Thyroid gland (tissue), 4 donors: ENCODE measurements at regions not wholly inside any gene's neighbourhood (a gene's known extent, or its start where the extent isn't known, plus 50 kb on each side); places are given as distances from the start of the nearest gene placed in this dataset.
"Not testable (repeated sequence)": the region's sequence is repeated elsewhere in the genome, so short reads cannot be mapped to it uniquely, and the experiment has no call there.

ENCODE experiments used
- DNase-seq, 2 donors: peaks; one replicate each; pipeline ENCODE4 v3.0.0-alpha.2; 2019
- H3K27ac ChIP-seq, 3 donors: fragments of 200-600 bp; sonication (generic); 1 replicate in 2 of 3; 2 replicates in 1 of 3; pipeline ENCODE4 v1.5.1; 2016 to 2019; ENCODE audit warnings: mild to moderate bottlenecking in 1 of 3, moderate library complexity in 1 of 3
- H3K27me3 ChIP-seq: fragments of 200-600 bp; sonication (generic); one replicate; pipeline ENCODE4 v1.5.1; 2019
- H3K36me3 ChIP-seq, 2 donors: fragments of 200-600 bp; sonication (generic); one replicate each; pipeline ENCODE4 v1.5.1; 2016 to 2019
- H3K4me1 ChIP-seq, 2 donors: fragments of 200-600 bp; sonication (generic); one replicate each; pipeline ENCODE4 v1.5.1; 2017 to 2019
- H3K4me3 ChIP-seq, 3 donors: fragments of 200-600 bp; sonication (generic); replicated peaks in 1 of 3; 1 replicate in 2 of 3; 2 replicates in 1 of 3; pipeline ENCODE4 v1.5.1; 2016; ENCODE audit warnings: mild to moderate bottlenecking in 1 of 3
- H3K9me3 ChIP-seq: fragments of 200-600 bp; sonication (generic); one replicate; pipeline ENCODE4 v1.5.1; 2017
- CTCF ChIP-seq, 6 experiments: fragments of 200-600 bp in 3 of 6; fragments of 450-650 bp in 3 of 6; sonication (generic) in 3 of 6; IDR thresholded peaks; one replicate each; pipeline ENCODE4 v1.5.1; 2016 to 2019; ENCODE audit warnings: antibody characterized with exemption in 6 of 6, mild to moderate bottlenecking in 2 of 6, inconsistent platforms in 1 of 6, moderate library complexity in 1 of 6
- POLR2A ChIP-seq, 2 donors: fragments of 450-650 bp; IDR thresholded peaks; one replicate each; pipeline ENCODE4 v1.6.1; 2017; ENCODE audit warnings: antibody characterized with exemption in 2 of 2, mild to moderate bottlenecking in 2 of 2, moderate library complexity in 1 of 2
- WGBS, 2 donors: methylation state at CpG; one replicate each; pipeline ENCODE4 v1.1.5; 2017; 5-methylcytosine and 5-hydroxymethylcytosine counted together
- intact Hi-C: fragments of 100-400 bp; cut with DNase I; formaldehyde crosslinking; loops from one replicate; pipeline ENCODE4 v1.15.1; 2023

GRCh38 chr13:37476874-37477273 is 121.7 kb downstream of the POSTN start:
- TF ChIP-seq CTCF (IDR thresholded peaks at IDR 0.05) = no peak
- no peak for TF ChIP-seq POLR2A (IDR thresholded peaks at IDR 0.05)
- 79 to 82% methylated on average over 4 of the region's 4 CpGs for WGBS, 2 donors
- Histone ChIP-seq H3K9me3 (no peaks in the 10 kb centered on the region), H3K27me3 (no peaks in the 10 kb centered on the region), H3K36me3 (no peaks in the 10 kb centered on the region), H3K4me1 (no peaks in the 10 kb centered on the region), H3K4me3 (no peak overlapping the region), H3K27ac (no peak overlapping the region)
- DNase-seq = no peak
- intact Hi-C loops = no loop called here

DNA sequence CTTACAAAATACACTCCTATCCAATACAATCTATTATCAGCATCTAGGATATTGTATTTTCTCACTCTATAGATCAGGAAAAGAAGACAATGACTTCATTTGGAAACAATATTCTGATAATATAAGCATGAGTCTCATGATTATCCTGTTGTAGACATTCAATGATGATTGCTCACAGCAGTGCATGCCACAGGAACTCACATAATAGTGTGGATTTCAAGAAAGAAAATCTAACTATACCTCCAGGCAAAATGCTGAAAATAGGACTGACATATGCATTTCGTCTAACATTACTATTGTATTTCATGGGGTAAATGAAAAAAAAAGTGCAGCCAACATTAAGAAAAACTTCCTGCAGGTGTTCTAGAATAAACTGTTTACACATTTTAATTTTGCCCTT is 122.6 kb downstream of the POSTN start:
- no peak for DNase-seq
- TF ChIP-seq POLR2A (IDR thresholded peaks at IDR 0.05) (no peak), CTCF (IDR thresholded peaks at IDR 0.05) (no peak)
- no peaks in the 10 kb centered on the region for H3K36me3 ChIP-seq
- no peak overlapping the region for H3K4me3 ChIP-seq
- no peaks in the 10 kb centered on the region for H3K27me3 ChIP-seq
- WGBS, 2 donors = 88 to 96% methylated on average over 1 of the region's 1 CpG
- intact Hi-C loops = no loop called here
- H3K4me1 ChIP-seq = no peaks in the 10 kb centered on the region
- no peak overlapping the region for H3K27ac ChIP-seq
- H3K9me3 ChIP-seq = no peaks in the 10 kb centered on the region

DNA sequence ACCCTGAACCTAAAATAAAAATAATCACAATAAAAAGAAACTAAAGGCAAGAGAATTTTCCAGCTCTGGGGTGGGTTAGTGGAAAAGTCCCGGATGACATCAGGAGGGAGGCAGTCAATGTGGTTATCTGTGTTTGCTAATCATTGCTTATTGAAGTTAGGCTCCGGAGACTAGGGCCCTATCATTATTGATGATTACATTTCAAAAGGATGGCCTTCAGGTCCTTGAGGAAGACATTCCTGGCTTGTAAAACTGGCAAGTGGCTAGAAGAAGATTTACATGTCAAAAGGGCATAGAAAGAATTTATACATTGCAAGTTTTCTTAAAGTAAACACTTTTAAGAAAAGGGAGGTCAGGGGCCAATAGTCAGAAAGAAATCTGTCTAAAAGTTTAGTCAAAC is 123.4 kb downstream of the POSTN start:
- intact Hi-C loops = no loop called here
- Histone ChIP-seq H3K27me3 (no peaks in the 10 kb centered on the region), H3K4me1 (no peaks in the 10 kb centered on the region), H3K4me3 (no peak overlapping the region), H3K27ac (no peak overlapping the region), H3K36me3 (no peaks in the 10 kb centered on the region), H3K9me3 (no peaks in the 10 kb centered on the region)
- 51 to 83% methylated on average over 2 of the region's 2 CpGs for WGBS, 2 donors
- no peak for TF ChIP-seq CTCF (IDR thresholded peaks at IDR 0.05)
- no peak for TF ChIP-seq POLR2A (IDR thresholded peaks at IDR 0.05)
- no peak for DNase-seq

GRCh38 chr13:37473035-37473434 is 125.5 kb downstream of the POSTN start:
- TF ChIP-seq POLR2A (IDR thresholded peaks at IDR 0.05) (no peak), CTCF (IDR thresholded peaks at IDR 0.05) (no peak)
- H3K4me3 ChIP-seq = no peak overlapping the region
- no peaks in the 10 kb centered on the region for H3K4me1 ChIP-seq
- H3K36me3 ChIP-seq = no peaks in the 10 kb centered on the region
- WGBS, 2 donors = 85 to 87% methylated on average over 5 of the region's 5 CpGs
- intact Hi-C loops = no loop called here
- H3K27me3 ChIP-seq = no peaks in the 10 kb centered on the region
- no peak overlapping the region for H3K27ac ChIP-seq
- no peak for DNase-seq
- H3K9me3 ChIP-seq = no peaks in the 10 kb centered on the region

DNA sequence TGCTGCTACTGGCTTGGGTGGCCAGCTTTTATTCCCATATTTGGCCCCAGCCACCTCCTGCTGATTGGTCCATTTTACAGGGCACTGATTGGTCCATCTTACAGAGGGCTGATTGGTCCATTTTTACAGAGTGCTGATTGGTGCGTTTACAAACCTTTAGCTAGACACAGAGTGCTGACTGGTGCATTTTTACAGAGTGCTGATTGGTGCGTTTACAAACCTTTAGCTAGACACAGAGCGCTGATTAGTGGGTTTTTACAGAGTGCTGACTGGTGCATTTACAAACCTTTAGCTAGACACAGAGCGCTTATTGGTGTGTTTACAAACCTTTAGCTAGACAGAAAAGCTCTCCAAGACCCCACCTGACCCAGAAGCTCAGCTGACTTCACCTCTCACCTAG is 126.3 kb downstream of the POSTN start:
- H3K9me3 ChIP-seq, H3K4me3 ChIP-seq, H3K27me3 ChIP-seq, H3K27ac ChIP-seq, H3K4me1 ChIP-seq, intact Hi-C loops, H3K36me3 ChIP-seq, DNase-seq: not testable (repeated sequence)
- 87 to 94% methylated on average over 4 of the region's 4 CpGs for WGBS, 2 donors

- Histone ChIP-seq H3K36me3 (no peaks in the 10 kb centered on the region), H3K9me3 (no peaks in the 10 kb centered on the region), H3K4me1 (no peaks in the 10 kb centered on the region), H3K27ac (no peak overlapping the region), H3K4me3 (no peak overlapping the region), H3K27me3 (no peaks in the 10 kb centered on the region)
- TF ChIP-seq CTCF (IDR thresholded peaks at IDR 0.05) = no peak
- TF ChIP-seq POLR2A (IDR thresholded peaks at IDR 0.05) = no peak
- no peak for DNase-seq
- intact Hi-C loops = no loop called here
These were observed 138.4 kb downstream of the POSTN start for GRCh38 chr13:37460166-37460565.
